ENCODE measurements at regions not wholly inside any gene's neighbourhood (a gene's known extent, or its start where the extent isn't known, plus 50 kb on each side); places are given as distances from the start of the nearest gene placed in this dataset.

DNA sequence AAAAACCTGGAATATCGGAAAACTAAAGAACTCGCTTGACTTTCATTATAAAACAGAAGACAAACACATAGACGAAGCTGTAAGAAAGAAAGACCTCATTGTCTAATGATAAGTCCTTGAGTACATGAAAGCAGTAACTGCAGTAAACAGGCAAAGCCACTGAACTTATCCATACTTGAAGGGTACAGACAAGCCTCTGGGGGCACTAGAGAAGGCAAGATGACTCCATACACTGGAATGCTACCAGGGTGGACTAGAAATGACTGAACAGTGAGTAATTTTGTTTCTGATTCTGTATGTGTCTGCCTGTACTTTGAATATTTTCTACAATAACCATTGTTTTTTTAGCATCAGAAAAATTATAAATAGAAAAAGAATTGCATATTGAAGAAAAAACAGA is 507.9 kb downstream of the UQCRFS1 start:
- DNase-seq (ENCODE audit: low read depth, low spot score) (no peak), FAIRE-seq (peak; percentile 56)
- Histone ChIP-seq H3K9me1 (replicated peaks; ENCODE audit: control insufficient read depth, extremely low read depth, insufficient read depth, low read length) (no peaks in the 10 kb centered on the region), H3K4me3 (replicated peaks in 1 of 3; ENCODE audit: insufficient read depth in 1 of 3, low read depth in 1 of 3, low read length in 3 of 3) (no peak overlapping the region), H3K4me1 (ENCODE audit: control insufficient read depth, extremely low read depth, insufficient read depth, low read length) (no peaks in the 10 kb centered on the region), H3K4me2 (ENCODE audit: insufficient read depth, low read length) (no peak overlapping the region), H3K27me3 (ENCODE audit: control insufficient read depth in 2 of 2, insufficient read depth in 2 of 2, low read length in 2 of 2) (no peaks in the 10 kb centered on the region), H4K20me1 (replicated peaks; ENCODE audit: control insufficient read depth, extremely low read depth, insufficient read depth, low read length) (no peaks in the 10 kb centered on the region), H3K9me3 (replicated peaks; ENCODE audit: control insufficient read depth, insufficient read depth, low read length) (no peaks in the 10 kb centered on the region), H3K79me2 (ENCODE audit: control insufficient read depth, insufficient read depth, low read length) (no peaks in the 10 kb centered on the region), H3K36me3 (ENCODE audit: control insufficient read depth in 2 of 2, extremely low read depth in 1 of 2, insufficient read depth in 2 of 2, low read length in 2 of 2) (no peaks in the 10 kb centered on the region), H3K9ac (replicated peaks; ENCODE audit: extremely low read depth, insufficient read depth, low read length) (no peak overlapping the region), H3K27ac (ENCODE audit: insufficient read depth, low read depth, low read length) (no peak overlapping the region), H2AFZ (ENCODE audit: low read depth, low read length) (no peak overlapping the region)
- BruUV-seq (replicated peaks) = no TSS peak
- ChIA-PET CTCF (no interaction called here), POLR2A (no interaction called here)
- no peak for TF ChIP-seq EZH2 (IDR thresholded peaks at IDR 0.05; ENCODE audit: borderline replicate concordance, low read depth, low read length, severe bottlenecking)
- TF ChIP-seq POLR2A (IDR thresholded peaks at IDR 0.05; ENCODE audit: low read depth, low read length) = no peak
- TF ChIP-seq JUN (IDR thresholded peaks at IDR 0.05; ENCODE audit: borderline replicate concordance, insufficient read depth, insufficient read length, low read depth) = no peak
- TF ChIP-seq MYC (IDR thresholded peaks at IDR 0.05; ENCODE audit: low read depth, low read length) = no peak
- no peak for TF ChIP-seq POLR2AphosphoS5 (IDR thresholded peaks at IDR 0.05; ENCODE audit: insufficient read depth, low read depth, low read length)
- no peak for TF ChIP-seq GATA2 (IDR thresholded peaks at IDR 0.05; ENCODE audit: insufficient read depth, insufficient read length, low read depth, low read length)
- TF ChIP-seq, protein P1, sequence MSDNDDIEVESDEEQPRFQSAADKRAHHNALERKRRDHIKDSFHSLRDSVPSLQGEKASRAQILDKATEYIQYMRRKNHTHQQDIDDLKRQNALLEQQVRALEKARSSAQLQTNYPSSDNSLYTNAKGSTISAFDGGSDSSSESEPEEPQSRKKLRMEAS (IDR thresholded peaks at IDR 0.05; ENCODE audit: insufficient read depth, insufficient read length) = no peak
- TF ChIP-seq CTCF (IDR thresholded peaks at IDR 0.05; ENCODE audit: extremely low read depth in 1 of 2, insufficient read depth in 1 of 2, low read depth in 1 of 2, low read length in 2 of 2) = no peak
- TF ChIP-seq FOS (IDR thresholded peaks at IDR 0.05; ENCODE audit: borderline replicate concordance, insufficient read depth, low read length) = no peak
- dilution Hi-C loops (cut with MboI; ENCODE audit: extremely low pct_ligation_motif_present, low sequenced_read_pairs) = no loop called here
- intact Hi-C loops (cut with micrococcal nuclease) = loop anchor here (5.0 kb wide), 1 partner anchor 373 kb away; no protein-coding TSS in a partner anchor

Measured in endothelial cell of umbilical vein (primary cell).